Endothelial cell (in vitro differentiated cells): ENCODE measurements at regions not wholly inside any gene's neighbourhood (a gene's known extent, or its start where the extent isn't known, plus 50 kb on each side); places are given as distances from the start of the nearest gene placed in this dataset. TPM values are rescaled to one million over a fixed set of nuclear protein-coding genes. Genes with fewer than 3 reads are reported as not detected.

Experiments used
- DNase-seq: peaks from one replicate; pipeline ENCODE4 v3.0.0; 2021; ENCODE audit warnings: low spot score
- H3K27ac Mint-ChIP-seq: one replicate; pipeline ENCODE4 v1.8.0; 2021; ENCODE audit warnings: mixed read lengths, inconsistent platforms; ENCODE audit not compliant: unreplicated experiment
- H3K27me3 Mint-ChIP-seq: one replicate; pipeline ENCODE4 v1.8.0; 2021; ENCODE audit warnings: mild to moderate bottlenecking, moderate library complexity, mixed read lengths, inconsistent platforms; ENCODE audit not compliant: unreplicated experiment
- H3K36me3 Mint-ChIP-seq: one replicate; pipeline ENCODE4 v1.8.0; 2021; ENCODE audit warnings: mild to moderate bottlenecking, low read depth, mixed read lengths, inconsistent platforms; ENCODE audit not compliant: unreplicated experiment
- H3K4me1 Mint-ChIP-seq: one replicate; pipeline ENCODE4 v1.8.0; 2021; ENCODE audit warnings: mild to moderate bottlenecking, mixed read lengths, inconsistent platforms; ENCODE audit not compliant: unreplicated experiment
- H3K4me3 Mint-ChIP-seq: one replicate; pipeline ENCODE4 v1.8.0; 2021; ENCODE audit warnings: mild to moderate bottlenecking, mixed read lengths, inconsistent platforms; ENCODE audit not compliant: unreplicated experiment
- H3K9me3 Mint-ChIP-seq: one replicate; pipeline ENCODE4 v1.8.0; 2021; ENCODE audit warnings: mixed read lengths, inconsistent platforms; ENCODE audit not compliant: unreplicated experiment
- CTCF ChIP-seq: fragments of 200-600 bp; sonication (generic); IDR thresholded peaks from one replicate; pipeline ENCODE4 v1.5.0; 2021; ENCODE audit warnings: antibody characterized with exemption; ENCODE audit not compliant: unreplicated experiment
- microRNA-seq: library from miRNA; unstranded; fragments of <30 nt; microRNA quantifications from one replicate; pipeline ENCODE4, GENCODE V29; 2020; ENCODE audit not compliant: unreplicated experiment

GRCh38 chr3:96756516-96756915, 57.9 kb upstream of the EPHA6 start:
- H3K4me1 Mint-ChIP-seq, result peaks cover 6% of the 10 kb centered on the region
- H3K9me3 Mint-ChIP-seq, result no peaks in the 10 kb centered on the region
- DNase-seq, result no peak
- H3K36me3 Mint-ChIP-seq, result no peaks in the 10 kb centered on the region
- H3K27ac Mint-ChIP-seq, result no peak overlapping the region
- H3K27me3 Mint-ChIP-seq, result no peaks in the 10 kb centered on the region
- no peak for TF ChIP-seq CTCF
- no peak overlapping the region for H3K4me3 Mint-ChIP-seq

- Mint-ChIP-seq H3K27ac (no peak overlapping the region), H3K9me3 (no peaks in the 10 kb centered on the region), H3K4me3 (no peak overlapping the region), H3K36me3 (no peaks in the 10 kb centered on the region), H3K27me3 (no peaks in the 10 kb centered on the region), H3K4me1 (peaks cover 6% of the 10 kb centered on the region)
- no peak for TF ChIP-seq CTCF
- no peak for DNase-seq
Measured at GRCh38 chr3:96760956-96761355, 53.4 kb upstream of the EPHA6 start.

Small RNAs in the stretch of these regions (microRNA-seq; reads per million reads assigned to microRNA genes)
- not detected for gene MIR8060
